ENCODE measurements at regions not wholly inside any gene's neighbourhood (a gene's known extent, or its start where the extent isn't known, plus 50 kb on each side); places are given as distances from the start of the nearest gene placed in this dataset.

GRCh38 chr13:80010286-80010831, 330.6 kb downstream of the SPRY2 start:
- TF ChIP-seq GATA3 (IDR thresholded peaks at IDR 0.05; ENCODE audit: low read depth, low read length) (no peak), GATA2 (IDR thresholded peaks at IDR 0.05; ENCODE audit: low read depth, low read length) (no peak)
